Activated T-cell treated with anti-CD3 and anti-CD28 coated beads, Interleukin-2, amount 50 U/mL, for 48 hours (primary cell): ENCODE measurements at regions not wholly inside any gene's neighbourhood (a gene's known extent, or its start where the extent isn't known, plus 50 kb on each side); places are given as distances from the start of the nearest gene placed in this dataset.

Source experiments
- DNase-seq, 2 experiments: peaks; one replicate each; pipeline ENCODE4 v3.0.0-alpha.2; 2020

DNA sequence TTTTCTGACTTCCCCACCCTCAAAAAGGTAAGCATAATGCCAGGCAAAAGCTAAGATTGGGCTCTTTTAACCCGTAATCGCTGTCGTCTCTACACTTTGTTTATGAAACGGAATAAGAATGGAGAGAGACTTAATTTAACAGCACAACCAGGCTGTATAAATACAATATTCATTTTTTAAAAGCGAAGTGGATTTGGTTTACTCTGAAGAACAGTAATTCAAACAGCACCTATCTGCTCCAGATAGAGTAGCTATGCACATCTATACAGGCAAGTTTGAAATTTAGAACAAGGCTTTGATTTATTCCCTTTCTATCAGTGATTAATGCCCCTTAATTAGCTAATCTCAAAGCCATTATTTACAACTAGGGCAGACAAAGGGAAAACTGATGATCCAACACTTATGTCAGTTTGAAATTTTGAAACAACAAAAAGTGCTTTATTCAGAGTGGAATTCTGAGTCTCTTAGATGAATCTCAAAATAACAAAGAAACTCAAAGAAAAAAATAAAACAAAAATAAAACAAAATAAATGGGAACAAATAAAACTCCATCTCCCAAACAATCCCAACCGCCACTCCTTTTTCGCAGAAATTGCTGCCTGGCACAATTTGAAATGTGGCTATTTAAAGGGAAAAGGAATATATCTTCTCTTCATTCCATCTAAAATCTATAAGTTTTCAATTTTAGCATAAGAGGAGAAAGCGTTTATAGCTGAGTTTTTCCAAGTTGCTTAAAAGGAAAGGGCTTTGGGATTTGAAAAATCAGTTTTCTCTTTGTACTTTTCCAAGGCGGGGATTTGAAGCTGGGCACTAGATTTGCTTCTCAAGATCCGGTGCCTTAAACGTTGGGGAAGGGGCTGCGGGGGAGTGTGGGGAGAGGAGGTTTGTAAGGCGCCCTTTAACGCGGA is 298.6 kb downstream of the PARP8 start:
- DNase-seq: no peak

DNA sequence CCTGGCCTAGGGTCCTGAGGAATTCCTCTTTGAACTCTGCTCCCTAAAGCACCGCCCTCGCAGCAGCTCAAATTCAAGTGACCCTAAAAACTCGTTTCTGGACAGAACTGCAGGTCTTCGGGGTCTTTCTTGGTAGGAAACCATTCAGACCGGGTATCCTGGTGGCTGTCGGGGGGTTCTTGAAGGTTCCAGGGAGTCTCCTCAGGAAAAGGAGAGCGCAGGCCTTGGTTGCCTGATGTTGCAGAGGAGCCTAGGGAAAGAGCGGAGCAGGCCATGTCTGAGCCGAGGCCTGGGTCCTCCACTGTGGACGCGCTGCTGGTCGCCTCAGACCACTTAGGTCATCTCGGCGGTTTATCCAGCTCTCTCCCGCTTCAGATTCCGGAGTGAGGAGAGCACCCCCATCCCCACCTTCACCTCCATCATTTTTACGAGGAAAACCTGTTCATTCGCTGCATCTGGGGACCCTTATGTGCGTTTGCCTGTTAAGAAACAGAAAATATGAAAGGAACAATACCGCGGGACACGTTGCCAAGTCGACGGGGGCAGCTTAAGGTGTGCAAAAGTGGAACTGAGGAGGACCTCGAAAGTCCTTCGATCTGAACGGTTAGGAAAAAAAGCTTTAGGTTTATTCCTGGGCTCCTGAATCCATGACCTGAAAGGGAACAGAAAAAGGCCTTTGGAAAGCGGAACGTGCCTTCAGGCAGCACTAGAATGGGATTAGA is 299.4 kb downstream of the PARP8 start:
- peak in 1 of 2 experiments; percentile 18 for DNase-seq

- DNase-seq: peak in 1 of 2 experiments; percentile 17
Observed at GRCh38 chr5:50967009-50967562, 300.6 kb downstream of the PARP8 start.

DNA sequence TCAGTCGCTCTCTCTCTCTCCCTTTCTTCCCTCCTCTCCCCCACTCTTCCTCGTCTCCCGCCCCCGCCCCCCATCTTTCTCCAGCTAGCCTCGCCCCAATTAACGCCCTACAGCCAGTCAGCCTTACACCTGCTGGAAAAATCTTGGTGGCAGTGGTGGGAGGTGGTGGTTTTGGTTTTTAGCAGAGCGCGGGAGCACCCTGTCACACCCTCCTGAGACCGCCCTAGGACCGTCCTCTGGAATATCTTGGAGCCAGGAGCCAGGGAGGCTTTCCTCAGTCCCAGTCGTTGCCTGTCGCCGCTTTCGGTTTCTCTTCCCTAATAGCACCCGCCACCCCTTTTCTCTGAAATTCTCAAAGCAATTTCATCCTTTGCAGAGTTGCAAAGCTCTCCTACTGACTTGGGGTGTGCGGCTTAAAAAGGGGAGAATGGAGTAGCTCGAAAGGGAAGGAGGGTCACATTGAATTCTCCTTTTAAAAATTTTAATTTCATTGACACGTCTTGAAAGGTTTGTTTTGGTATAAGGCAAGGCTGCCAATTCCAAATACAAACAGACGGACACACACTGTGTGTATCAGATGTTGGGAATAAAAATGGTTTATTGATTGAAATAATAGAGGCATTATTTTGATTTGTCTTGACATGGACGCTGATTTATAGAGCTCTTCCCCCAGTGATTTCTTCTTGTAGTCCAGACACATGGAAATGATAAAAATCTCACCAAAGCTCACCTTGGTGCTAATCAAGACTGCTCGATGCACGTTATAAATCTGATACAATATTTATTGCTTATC is 301.3 kb downstream of the PARP8 start:
- peak in 1 of 2 experiments; percentile 23 for DNase-seq

DNA sequence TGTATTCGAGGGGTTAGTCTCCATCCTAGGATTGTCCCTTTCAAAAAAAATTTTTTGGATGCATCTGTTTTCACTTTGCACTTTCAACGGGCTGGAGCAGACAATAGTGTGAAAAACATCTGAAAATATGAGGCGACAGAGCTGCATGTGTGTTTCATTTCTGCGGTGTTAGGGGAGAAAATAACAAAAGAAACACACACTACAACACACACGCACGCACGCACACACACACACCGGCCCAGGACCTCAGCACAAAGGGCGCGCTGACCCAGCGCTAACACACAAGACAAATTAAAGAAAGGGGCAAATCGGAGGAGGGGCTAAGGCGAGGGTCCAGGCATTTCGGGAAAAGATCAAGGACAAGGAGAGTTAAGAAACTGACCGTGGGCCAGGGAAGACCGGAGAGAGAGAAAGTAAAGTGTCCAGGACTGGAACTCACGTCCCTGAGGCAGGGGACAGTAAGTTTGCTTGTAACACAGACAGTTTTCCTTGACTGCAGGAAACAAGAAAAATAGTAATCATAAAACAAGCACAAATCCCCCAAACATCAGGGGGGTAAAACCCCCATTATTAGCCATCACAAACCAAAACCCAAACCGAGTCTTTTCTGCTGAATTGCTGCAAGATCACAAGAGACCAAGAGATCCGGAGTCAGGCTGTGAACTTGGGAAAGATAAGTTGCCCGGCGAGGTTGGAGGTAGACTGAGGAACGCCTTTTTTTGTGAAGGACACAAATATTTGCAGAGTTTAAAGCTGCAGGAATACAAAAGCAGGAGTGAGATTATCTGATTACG is 302.1 kb downstream of the PARP8 start:
- DNase-seq: no peak

DNA sequence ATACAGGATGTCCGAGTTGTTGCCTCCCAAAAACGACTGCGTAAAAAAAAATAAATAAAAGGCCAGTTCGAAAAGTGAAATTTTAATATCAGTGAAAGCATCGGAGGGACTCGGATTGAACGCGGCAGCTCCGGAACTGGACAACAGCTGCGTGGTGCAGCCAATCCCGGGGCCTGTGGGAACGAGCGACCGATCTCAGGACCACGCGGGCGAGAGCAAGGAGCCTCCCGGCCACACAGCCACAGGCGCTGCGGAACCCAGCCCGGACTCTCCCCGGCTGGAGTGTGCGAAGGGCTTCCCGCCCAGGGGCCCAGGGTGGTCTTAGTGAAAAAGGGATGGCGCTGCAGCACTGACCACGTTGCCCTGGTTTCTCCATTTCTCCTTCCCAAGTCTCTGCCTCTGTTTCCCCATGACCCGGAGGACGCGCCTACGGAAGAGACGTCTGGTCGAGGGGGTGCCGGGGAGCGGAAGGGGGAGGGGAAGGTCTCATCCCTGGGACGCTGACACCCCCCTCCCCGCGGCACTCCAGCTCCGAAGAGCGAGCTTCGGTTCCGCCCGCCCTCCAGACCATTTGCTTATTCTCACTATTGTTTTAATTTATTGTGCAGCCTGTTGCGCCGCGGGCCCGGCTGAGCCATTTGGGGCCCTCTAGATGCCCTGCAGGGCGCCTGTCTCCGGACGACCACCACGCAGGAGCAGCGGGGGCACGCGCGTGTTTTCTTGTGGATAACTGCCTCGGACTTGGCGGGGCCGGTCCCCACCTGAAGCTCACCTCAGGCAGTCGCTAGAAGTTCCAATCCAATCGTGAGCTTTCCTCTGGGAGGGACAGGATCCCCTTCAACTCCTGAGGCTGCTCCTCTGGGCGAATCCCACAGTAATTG is 303.0 kb downstream of the PARP8 start:
- DNase-seq: no peak

DNA sequence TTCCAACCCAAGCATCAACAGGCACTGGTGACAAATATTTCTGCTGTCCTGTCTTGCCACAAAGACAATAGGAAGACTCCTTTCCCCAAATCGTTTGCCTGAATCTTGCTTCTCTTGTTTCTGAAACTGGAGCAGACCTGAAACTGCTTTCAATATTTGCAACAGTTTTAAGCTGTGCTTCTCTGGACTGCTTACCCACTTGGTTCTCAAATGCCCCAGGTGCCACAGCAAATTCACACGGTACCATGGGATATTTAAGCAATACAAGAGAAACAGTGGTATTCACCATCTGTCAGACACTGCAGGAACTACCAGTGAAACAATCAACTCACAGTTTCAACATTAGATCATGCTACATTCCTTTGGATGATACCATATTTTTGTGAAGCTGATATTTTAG is 309.4 kb downstream of the PARP8 start:
- no peak for DNase-seq

DNA sequence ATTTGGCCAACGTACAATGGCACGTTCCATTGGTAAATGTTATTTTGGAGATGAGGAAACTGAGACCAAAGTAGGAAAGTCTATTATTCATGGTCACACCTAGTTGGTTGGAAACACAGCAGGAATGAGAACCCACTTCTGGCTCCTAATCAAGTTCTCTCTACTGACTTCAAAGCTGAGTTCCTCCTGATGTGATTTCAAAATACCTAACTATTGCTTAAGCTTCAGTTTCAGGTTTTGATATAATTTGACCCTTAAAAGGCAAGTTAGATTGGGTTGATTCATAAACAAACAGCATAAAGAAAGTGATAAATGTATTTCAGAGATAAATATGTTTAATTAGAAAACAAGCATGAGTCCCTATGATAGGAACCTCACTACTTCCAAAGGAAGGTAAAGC is 312.5 kb downstream of the PARP8 start:
- no peak for DNase-seq

GRCh38 chr5:50984640-50985039 is 318.2 kb downstream of the PARP8 start:
- DNase-seq: no peak

DNA sequence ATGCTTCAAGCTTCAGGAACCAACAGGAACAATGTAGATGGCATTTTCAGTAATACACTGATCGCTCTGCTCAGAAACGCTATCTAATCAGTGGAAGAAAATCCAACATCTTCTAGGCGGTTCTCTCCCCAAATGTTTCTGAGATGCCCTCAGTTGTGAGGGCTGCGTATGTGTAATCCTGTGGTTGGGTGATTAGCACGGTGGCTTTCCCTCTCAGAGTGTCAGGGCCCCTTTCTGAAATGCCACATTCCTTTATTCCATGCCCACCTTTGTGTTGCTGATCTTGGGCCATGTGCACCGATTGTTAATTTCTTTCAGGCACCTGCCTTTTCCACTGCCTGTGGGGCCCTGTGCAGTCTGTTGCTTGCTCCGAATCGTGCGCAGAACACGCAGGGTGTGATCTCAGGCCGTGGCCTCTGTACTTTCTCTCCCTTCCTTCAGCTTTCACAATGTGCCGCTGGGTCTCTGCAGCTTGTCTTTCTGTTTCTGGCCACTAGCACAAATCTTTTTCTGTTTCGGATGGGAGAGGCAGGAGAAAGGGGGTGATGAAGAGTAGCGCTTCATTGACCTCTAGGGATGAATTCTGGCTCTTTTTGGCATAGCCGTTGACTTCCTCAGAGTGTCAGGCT is 324.0 kb downstream of the PARP8 start:
- no peak for DNase-seq

- no peak for DNase-seq
Observed at GRCh38 chr5:50995285-50995942, 329.0 kb downstream of the PARP8 start.

DNA sequence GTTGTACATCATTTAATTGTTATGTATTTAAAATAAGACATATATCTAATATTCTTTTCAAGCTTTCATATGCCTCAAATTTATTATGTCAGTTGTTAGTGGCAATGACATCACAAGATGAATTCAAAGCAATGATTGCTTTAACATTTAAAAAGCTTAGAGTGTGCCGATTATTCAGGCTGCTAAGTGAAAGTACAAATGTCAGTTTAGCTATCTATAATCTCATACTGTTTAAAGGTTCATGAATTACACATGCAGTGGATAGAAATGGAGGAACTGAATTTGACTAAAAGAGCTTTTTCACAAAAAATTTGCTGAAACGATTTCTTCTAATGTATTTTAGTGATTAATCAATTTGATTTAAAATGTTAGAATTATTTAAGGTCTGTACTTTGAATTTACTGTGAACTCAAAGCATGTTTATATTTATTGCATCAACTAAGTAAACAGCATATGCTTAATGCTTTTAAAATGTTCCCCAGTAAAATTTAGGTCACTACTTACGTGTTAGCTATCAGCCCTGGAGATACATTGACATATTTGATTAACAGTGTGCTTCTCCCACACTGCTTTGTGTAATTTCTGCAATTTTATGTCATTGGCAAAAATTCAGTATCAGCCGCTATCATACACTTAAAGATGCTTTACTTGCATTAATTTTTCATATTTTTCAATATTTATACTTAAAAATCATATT is 334.9 kb downstream of the PARP8 start:
- DNase-seq: no peak

DNA sequence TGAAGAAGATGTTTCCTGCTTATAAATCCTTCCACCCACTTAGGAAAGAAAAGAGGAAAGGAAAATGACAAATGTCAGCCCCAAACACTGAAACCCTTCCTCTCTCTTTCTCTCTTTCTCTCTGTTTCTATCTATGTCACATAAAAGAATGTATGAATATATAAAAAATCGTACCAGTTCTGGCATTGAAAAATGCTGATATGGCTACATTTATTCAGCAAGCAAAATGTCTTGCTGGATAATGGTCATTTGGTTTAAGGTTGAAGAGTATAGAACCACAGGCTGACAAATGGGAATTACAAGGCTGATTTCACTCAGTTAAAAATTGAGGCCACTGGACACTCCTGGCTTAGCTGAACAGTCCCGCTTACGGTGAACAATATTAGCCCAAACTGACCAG is 335.9 kb downstream of the PARP8 start:
- DNase-seq: no peak

DNA sequence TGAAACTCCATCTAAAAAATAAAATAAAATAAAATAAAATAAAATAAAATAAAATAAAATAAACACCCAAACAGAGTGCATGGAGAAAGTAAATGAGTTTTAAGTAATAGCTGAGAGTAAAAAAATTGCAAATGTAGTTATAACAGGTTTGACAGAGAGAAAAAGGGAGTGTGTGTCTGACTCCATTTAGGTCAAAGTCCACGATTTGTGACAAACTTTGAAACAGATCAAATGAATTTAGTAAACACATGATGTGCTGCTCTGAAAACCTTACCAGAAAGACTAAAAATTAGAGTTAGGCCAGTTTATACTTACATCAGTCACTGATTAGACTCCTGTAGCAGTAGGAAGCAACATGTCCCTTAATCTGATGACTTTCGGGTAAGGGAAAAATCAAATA is 346.6 kb downstream of the PARP8 start:
- no peak for DNase-seq

GRCh38 chr5:51018423-51018822 is 352.0 kb downstream of the PARP8 start:
- DNase-seq: no peak

DNA sequence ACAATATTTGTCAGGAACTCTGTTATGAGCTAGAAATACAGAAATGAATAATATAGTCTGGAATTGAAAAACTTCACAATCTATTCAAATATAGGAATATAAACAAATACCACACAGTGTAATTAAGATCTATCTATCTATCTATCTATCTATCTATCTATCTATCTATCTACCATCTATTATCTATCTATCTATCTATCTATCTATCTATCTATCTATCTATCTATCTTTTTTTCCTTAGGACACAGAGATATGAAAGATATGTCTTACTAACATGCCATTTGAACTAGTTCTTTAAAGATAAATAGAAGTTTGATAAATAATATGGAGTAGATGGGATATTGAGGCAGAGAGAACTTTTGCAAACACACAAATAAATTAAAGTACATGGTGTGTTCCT is 357.8 kb downstream of the PARP8 start:
- no peak for DNase-seq

DNA sequence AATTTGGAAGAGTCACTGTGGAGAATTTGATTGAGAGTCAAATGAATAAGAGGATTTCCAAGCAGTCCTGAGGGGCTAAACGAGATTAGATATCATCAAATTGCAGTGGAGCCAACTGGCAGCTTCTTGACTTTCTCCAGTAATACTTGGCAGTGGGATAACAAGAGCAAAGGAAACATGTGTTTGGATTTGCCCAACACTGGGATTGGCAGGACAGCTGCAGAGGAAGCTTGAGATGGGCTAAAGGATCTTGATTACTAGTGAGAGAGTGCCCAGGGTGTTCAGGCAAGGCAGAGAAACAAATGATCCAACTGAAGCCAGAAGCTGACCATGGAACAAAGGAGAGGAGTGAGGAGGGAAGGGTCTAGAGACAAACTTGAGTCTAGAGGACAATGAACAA is 356.0 kb upstream of the ISL1 start:
- DNase-seq: no peak

DNA sequence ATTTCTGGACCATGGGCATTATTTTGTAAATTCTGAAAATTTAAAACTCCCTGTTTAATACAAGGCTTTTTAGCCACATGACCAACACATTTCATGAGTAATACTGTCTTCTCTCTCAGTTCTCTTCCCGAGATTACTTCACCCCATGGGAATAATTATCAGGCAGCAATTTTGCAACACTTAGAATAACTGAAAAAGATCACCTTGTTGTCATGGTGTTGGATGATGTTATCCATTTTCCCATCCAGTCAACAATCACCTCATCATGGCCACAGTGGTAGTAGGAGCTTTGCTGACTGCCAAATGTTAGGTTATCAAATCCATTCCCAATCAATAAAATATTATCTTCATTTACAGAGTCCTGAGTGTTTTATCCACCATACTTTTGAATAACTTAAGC is 354.9 kb upstream of the ISL1 start:
- DNase-seq: no peak

GRCh38 chr5:51033215-51033614 is 350.0 kb upstream of the ISL1 start:
- no peak for DNase-seq
